HepG2 (cell line): ENCODE measurements at regions not wholly inside any gene's neighbourhood (a gene's known extent, or its start where the extent isn't known, plus 50 kb on each side); places are given as distances from the start of the nearest gene placed in this dataset.

ENCODE experiments used
- ASH2L ChIP-seq: fragments of 300-600, 200-600 bp; sonication (generic); IDR thresholded peaks from 2 replicates; pipeline ENCODE4 v1.7.0; 2017; ENCODE audit warnings: low read depth, mild to moderate bottlenecking, moderate library complexity, mixed read lengths, low read length; ENCODE audit not compliant: insufficient read length
- KDM6A ChIP-seq: IDR thresholded peaks from 2 replicates; pipeline ENCODE4 v1.6.1; 2016; ENCODE audit warnings: low read depth
- MTF2 ChIP-seq: sonication (generic); formaldehyde crosslinking; IDR thresholded peaks from 2 replicates; pipeline ENCODE4 v1.5.0; 2020; ENCODE audit warnings: missing genetic modification reagents, borderline replicate concordance
- MZF1 ChIP-seq: sonication (generic); formaldehyde crosslinking; IDR thresholded peaks from 2 replicates; pipeline ENCODE4 v1.8.1; 2023; ENCODE audit warnings: mild to moderate bottlenecking, missing genetic modification reagents, borderline replicate concordance
- NFKBIZ ChIP-seq: IDR thresholded peaks from 2 replicates; pipeline ENCODE4 v1.6.1; 2018; ENCODE audit warnings: missing genetic modification reagents, missing compliant biosample characterization
- NR1H2 ChIP-seq: sonication (generic); formaldehyde crosslinking; IDR thresholded peaks from 2 replicates; pipeline ENCODE4 v1.8.1; 2022; ENCODE audit warnings: low read depth, missing genetic modification reagents, borderline replicate concordance
- NR2F2 ChIP-seq: IDR thresholded peaks from 2 replicates; pipeline ENCODE4 v1.6.1; 2012; ENCODE audit warnings: low read depth, inconsistent platforms, borderline replicate concordance
- TCF7 ChIP-seq: sonication (generic); IDR thresholded peaks from 2 replicates; pipeline ENCODE4 v1.6.1; 2016; ENCODE audit warnings: antibody characterized with exemption, low read depth
- ZBTB20 ChIP-seq: sonication (generic); formaldehyde crosslinking; IDR thresholded peaks from 2 replicates; pipeline ENCODE4 v1.8.1; 2023; ENCODE audit warnings: missing genetic modification reagents, low read depth, mild to moderate bottlenecking, borderline replicate concordance
- ZNF33A ChIP-seq: sonication (generic); formaldehyde crosslinking; IDR thresholded peaks from 2 replicates; pipeline ENCODE4 v1.5.1; 2020; ENCODE audit warnings: missing genetic modification reagents, mild to moderate bottlenecking, moderate library complexity, borderline replicate concordance
- ZNF496 ChIP-seq: sonication (generic); formaldehyde crosslinking; IDR thresholded peaks from 2 replicates; pipeline ENCODE4 v1.8.1; 2023; ENCODE audit warnings: mild to moderate bottlenecking, moderate library complexity, missing genetic modification reagents; ENCODE audit not compliant: insufficient replicate concordance
- ZNF549 ChIP-seq: sonication (generic); formaldehyde crosslinking; IDR thresholded peaks from 2 replicates; pipeline ENCODE4 v1.5.0; 2020; ENCODE audit warnings: missing genetic modification reagents
- ZNF550 ChIP-seq: sonication (generic); formaldehyde crosslinking; IDR thresholded peaks from 2 replicates; pipeline ENCODE4 v1.4.0; 2020; ENCODE audit warnings: mild to moderate bottlenecking, missing genetic modification reagents, borderline replicate concordance
- ZNF562 ChIP-seq: sonication (generic); formaldehyde crosslinking; IDR thresholded peaks from 2 replicates; pipeline ENCODE4 v1.8.0; 2022; ENCODE audit warnings: missing genetic modification reagents, borderline replicate concordance
- ZNF678 ChIP-seq: sonication (generic); formaldehyde crosslinking; IDR thresholded peaks from 2 replicates; pipeline ENCODE4 v1.4.0; 2020; ENCODE audit warnings: mild to moderate bottlenecking, missing genetic modification reagents
- TF ChIP-seq, protein P1 (sequence below), 2 experiments: sonication (generic) in 1 of 2; formaldehyde crosslinking in 1 of 2; IDR thresholded peaks; 2 replicates each; pipeline versions ENCODE4 v1.4.0 to v1.6.1; 2018 to 2020; ENCODE audit warnings: missing genetic modification reagents in 2 of 2, borderline replicate concordance in 1 of 2, low read depth in 1 of 2, mild to moderate bottlenecking in 1 of 2, missing biosample characterization in 1 of 2
- TF ChIP-seq, protein P2 (sequence below): sonication (generic); formaldehyde crosslinking; IDR thresholded peaks from 2 replicates; pipeline ENCODE4 v1.4.0; 2020; ENCODE audit warnings: low read depth, mild to moderate bottlenecking, missing genetic modification reagents
- TF ChIP-seq, protein P3 (sequence below): sonication (generic); formaldehyde crosslinking; IDR thresholded peaks from 2 replicates; pipeline ENCODE4 v1.4.0; 2020; ENCODE audit warnings: missing genetic modification reagents, borderline replicate concordance
- TF ChIP-seq, protein P4 (sequence below): fragments of 450-650 bp; IDR thresholded peaks from 2 replicates; pipeline ENCODE4 v1.6.1; 2016
- TF ChIP-seq, protein P5 (sequence below): sonication (generic); formaldehyde crosslinking; IDR thresholded peaks from 2 replicates; pipeline ENCODE4 v1.8.0; 2022; ENCODE audit warnings: missing genetic modification reagents, mild to moderate bottlenecking, borderline replicate concordance
- TF ChIP-seq, protein P6 (sequence below): sonication (generic); formaldehyde crosslinking; IDR thresholded peaks from 2 replicates; pipeline ENCODE4 v1.5.0; 2020; ENCODE audit warnings: missing genetic modification reagents

DNA sequence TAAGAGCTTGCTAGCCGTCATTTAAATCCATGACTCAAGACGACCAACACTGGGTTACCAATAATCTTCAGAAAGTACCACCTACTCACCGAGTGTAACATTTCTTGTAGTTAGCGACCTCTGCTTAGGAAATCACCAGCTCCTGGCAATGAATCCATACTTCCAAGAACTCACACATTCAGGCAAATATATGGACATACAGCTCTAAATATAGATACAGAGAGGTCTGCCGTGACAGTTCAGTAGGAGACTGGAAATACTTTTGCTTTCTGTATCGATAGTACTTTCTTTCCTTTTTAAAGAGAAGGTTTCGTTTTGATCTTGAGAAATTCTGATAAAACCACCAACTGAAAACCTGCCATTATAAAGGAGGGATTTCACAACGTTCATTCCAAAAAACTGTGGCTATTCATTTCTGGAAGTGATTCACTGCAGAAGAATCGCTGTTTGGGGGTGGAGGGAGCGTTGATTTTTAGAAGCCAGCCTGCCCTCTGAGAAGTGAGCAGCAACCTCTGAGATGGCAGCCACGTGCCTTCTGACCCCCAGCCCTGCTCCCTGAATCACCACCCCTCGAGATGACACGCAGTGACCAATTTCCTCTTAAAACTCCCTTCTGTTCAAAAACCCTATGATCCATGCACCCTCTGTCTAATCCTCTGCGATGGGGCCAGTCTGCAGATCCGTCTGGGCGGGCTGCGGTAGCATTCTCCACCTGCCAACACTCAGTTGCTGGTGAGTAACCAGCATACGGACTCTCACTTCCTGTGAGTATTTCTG lies 179.0 kb upstream of the KLF14 start (continued):
- TF ChIP-seq, protein P1, sequence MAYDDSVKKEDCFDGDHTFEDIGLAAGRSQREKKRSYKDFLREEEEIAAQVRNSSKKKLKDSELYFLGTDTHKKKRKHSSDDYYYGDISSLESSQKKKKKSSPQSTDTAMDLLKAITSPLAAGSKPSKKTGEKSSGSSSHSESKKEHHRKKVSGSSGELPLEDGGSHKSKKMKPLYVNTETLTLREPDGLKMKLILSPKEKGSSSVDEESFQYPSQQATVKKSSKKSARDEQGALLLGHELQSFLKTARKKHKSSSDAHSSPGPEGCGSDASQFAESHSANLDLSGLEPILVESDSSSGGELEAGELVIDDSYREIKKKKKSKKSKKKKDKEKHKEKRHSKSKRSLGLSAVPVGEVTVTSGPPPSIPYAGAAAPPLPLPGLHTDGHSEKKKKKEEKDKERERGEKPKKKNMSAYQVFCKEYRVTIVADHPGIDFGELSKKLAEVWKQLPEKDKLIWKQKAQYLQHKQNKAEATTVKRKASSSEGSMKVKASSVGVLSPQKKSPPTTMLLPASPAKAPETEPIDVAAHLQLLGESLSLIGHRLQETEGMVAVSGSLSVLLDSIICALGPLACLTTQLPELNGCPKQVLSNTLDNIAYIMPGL (CRISPR knock-in tag; IDR thresholded peaks at IDR 0.05; ENCODE audit: borderline replicate concordance in 1 of 2, low read depth in 1 of 2): no peak; a peak in 1 of 4 replicates
- TF ChIP-seq MTF2 (CRISPR knock-in tag) (no peak), MZF1 (CRISPR knock-in tag) (no peak), NR1H2 (CRISPR knock-in tag) (no peak), TCF7 (no peak), ZBTB20 (CRISPR knock-in tag) (no peak), ZNF678 (CRISPR knock-in tag) (no peak), ASH2L (peak; percentile 74), ZNF549 (CRISPR knock-in tag) (no peak), ZNF562 (no peak), NR2F2 (no peak), ZNF496 (no peak), NFKBIZ (CRISPR knock-in tag) (no peak), KDM6A (no peak), ZNF550 (CRISPR knock-in tag) (no peak), ZNF33A (CRISPR knock-in tag) (no peak)
- TF ChIP-seq, protein P2, sequence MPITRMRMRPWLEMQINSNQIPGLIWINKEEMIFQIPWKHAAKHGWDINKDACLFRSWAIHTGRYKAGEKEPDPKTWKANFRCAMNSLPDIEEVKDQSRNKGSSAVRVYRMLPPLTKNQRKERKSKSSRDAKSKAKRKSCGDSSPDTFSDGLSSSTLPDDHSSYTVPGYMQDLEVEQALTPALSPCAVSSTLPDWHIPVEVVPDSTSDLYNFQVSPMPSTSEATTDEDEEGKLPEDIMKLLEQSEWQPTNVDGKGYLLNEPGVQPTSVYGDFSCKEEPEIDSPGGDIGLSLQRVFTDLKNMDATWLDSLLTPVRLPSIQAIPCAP (CRISPR knock-in tag): no peak
- TF ChIP-seq, protein P3, sequence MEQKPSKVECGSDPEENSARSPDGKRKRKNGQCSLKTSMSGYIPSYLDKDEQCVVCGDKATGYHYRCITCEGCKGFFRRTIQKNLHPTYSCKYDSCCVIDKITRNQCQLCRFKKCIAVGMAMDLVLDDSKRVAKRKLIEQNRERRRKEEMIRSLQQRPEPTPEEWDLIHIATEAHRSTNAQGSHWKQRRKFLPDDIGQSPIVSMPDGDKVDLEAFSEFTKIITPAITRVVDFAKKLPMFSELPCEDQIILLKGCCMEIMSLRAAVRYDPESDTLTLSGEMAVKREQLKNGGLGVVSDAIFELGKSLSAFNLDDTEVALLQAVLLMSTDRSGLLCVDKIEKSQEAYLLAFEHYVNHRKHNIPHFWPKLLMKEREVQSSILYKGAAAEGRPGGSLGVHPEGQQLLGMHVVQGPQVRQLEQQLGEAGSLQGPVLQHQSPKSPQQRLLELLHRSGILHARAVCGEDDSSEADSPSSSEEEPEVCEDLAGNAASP (CRISPR knock-in tag): 0 out of 2 replicates have a peak, but pooled peaks have one; percentile 11
- TF ChIP-seq, protein P4, sequence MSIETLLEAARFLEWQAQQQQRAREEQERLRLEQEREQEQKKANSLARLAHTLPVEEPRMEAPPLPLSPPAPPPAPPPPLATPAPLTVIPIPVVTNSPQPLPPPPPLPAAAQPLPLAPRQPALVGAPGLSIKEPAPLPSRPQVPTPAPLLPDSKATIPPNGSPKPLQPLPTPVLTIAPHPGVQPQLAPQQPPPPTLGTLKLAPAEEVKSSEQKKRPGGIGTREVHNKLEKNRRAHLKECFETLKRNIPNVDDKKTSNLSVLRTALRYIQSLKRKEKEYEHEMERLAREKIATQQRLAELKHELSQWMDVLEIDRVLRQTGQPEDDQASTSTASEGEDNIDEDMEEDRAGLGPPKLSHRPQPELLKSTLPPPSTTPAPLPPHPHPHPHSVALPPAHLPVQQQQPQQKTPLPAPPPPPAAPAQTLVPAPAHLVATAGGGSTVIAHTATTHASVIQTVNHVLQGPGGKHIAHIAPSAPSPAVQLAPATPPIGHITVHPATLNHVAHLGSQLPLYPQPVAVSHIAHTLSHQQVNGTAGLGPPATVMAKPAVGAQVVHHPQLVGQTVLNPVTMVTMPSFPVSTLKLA: peak; percentile 49; the same call in 1 of the 2 replicates
- TF ChIP-seq, protein P5, sequence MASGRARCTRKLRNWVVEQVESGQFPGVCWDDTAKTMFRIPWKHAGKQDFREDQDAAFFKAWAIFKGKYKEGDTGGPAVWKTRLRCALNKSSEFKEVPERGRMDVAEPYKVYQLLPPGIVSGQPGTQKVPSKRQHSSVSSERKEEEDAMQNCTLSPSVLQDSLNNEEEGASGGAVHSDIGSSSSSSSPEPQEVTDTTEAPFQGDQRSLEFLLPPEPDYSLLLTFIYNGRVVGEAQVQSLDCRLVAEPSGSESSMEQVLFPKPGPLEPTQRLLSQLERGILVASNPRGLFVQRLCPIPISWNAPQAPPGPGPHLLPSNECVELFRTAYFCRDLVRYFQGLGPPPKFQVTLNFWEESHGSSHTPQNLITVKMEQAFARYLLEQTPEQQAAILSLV (CRISPR knock-in tag): peak; percentile 52; the same call in 1 of the 2 replicates
- TF ChIP-seq, protein P6, sequence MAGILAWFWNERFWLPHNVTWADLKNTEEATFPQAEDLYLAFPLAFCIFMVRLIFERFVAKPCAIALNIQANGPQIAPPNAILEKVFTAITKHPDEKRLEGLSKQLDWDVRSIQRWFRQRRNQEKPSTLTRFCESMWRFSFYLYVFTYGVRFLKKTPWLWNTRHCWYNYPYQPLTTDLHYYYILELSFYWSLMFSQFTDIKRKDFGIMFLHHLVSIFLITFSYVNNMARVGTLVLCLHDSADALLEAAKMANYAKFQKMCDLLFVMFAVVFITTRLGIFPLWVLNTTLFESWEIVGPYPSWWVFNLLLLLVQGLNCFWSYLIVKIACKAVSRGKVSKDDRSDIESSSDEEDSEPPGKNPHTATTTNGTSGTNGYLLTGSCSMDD (CRISPR knock-in tag): no peak
